ENCODE measurements at regions not wholly inside any gene's neighbourhood (a gene's known extent, or its start where the extent isn't known, plus 50 kb on each side); places are given as distances from the start of the nearest gene placed in this dataset.

DNA sequence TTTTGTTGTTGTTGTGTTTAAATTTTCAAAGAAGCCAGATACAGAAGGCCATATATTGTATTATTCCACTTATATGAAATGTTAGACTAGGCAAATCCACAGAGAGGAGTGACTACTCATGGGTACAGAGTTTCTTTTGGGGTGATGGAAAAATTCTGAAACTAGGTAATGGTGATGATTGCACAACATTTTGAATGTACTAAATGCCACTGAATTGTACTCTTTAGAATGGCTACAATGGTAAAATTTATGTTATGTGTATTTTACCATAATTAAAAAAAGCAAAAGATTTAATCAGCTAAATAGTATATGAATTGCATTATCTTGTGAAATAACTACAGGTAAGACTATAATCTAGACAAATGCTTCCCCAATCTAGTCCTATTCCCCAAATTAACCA, 733.6 kb upstream of the TMEM132C start:
- DNase-seq (ENCODE audit: low spot score): no peak

DNA sequence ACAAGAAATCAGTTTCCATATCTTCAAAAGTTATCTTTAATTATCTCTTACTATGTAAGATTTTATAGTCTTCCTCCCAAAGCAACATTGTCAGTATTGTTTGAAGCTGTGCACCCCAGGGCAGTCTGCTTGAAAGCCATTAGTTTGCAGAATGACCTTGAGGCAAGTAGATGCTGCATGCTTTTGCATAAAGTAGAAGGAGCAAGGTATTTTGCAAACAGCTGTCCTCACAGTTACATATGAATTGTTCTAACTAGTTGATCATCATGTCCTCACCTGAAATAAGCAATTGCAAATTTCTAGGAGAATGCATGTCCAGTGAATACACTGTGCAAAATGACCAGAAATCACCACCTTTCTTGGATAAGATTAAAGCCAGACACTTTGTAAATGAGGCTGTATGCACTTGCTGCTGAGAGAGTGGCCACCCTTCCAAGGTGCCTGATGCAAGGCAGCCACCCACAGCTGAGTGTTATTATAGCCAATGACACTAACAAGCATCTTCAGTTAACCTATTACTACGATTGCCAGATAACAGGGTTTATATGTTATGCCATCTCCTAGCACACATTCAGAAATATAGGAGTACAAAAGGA, 730.0 kb upstream of the TMEM132C start:
- DNase-seq (ENCODE audit: low spot score): no peak

DNA sequence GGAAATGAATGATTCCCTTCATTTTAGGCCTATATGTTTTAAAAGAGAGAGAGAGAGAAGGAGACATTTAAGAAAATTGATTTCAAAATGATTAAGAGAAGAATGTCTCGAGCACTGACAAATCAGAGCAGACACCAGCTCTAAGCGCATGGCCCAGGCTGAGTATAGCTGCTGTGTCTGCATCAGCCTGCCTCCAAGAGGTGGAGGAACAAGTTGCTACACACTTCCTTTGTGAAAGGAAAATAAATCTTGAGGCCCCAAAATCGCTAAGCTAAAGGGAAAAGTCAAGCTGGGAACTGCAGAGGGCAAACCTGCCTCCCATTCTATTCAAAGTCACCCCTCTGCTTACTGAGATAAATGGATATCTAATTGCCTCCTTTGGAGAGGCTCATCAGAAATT, 728.7 kb upstream of the TMEM132C start:
- DNase-seq (ENCODE audit: low spot score): no peak

DNA sequence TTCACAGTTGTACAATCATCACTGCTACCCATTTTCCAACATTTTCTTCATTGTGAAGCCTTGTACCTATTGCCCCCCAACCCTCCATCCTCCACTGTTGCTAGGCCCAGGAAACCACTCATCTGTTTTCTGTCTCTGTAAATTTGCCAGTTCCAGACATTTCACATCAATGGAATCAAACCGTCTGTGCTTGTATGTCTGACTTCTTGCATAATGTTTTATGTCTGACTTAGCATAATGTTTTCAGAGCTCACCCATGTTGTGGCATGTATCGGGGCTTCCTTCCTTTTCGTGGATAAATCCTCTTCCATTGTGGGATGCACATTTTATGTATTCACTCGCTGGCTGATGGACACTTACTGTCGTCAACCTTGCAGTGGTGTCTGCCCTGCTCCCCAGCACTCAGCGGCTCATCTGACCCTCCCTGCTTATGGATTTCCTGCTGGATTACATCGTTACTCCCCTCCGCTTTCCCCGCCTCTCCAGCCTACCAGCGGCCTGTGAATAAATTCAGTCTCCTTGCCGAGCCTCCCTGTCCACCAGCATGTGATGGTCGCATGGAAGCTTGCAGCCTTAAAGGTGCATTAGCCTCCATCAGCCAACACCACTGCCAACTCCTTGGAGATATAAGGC, 727.6 kb upstream of the TMEM132C start:
- DNase-seq (ENCODE audit: low spot score): no peak

DNA sequence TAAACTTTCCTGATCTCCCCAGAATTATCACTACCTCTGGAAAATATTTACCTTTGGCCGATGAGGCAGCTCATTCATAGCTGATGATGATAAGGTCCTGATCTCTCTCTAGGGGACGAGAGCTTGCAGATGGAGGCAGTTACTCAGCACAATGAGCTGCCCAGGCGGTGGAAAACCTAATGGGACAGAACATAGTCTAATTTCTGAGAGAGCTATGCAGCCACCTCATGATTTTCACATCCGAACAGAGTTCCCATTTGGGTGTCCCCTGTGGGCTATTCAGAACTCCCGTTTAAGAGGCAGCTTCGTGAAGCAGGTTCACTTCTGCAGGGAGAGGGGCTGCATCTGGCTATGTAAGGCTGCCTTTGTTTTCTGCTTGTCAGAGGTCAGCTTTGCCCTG, 724.6 kb upstream of the TMEM132C start:
- no peak for DNase-seq (ENCODE audit: low spot score)

DNA sequence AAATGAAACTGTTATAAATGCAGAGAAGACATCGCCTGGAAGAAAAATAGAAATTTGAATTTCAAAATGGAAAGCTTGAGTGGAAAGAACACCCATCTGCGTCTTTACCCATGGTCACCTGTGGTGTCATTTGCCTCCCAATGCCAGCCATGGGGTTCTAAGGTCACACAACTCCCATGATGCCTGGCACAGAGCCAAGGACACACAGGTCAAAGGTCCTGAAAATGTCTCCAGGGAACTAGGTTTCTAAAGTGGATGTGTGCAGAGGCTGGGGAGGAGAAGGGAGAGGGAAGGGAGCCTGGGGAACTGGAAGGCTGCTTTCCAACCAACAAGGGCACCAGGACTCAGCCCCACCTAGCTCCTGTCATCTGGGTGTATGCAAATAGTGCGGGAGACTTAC, 724.0 kb upstream of the TMEM132C start:
- DNase-seq (ENCODE audit: low spot score): no peak

DNA sequence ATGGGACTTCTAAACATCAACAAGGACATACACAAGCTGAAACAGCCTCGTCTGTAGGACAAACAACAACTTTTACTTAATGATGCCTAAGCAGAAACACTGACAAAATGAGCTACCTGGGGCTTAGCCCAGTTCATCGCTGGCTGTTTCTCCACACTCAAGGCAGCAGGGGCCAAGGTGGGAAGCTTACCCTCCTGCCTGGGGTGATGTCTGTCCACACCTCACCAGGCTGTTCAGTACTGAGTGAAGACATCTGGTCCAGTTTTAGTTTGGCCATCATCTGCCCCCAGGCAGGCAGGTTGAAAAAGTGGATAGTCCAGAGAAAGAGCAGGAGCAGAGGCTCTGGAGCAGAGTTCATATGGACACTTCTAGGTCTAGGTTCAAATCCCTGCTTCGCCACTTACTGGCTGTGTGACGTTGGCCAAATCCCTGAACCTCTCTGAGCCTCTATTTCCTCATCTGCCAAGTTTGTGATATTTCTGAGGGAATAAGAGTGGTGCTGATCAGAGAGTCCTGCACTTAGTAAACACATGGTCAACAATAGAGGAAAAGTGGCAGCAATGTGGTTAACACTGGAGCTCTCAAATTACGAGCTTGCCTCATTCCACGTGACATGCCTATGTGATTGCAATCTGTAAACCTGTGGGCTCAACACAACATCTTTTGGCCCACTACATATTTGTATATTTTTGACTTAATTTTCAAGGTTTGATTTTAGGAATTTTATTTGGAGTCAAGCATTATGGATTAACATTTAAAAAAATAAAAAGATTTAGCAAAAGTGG, 720.1 kb upstream of the TMEM132C start:
- DNase-seq (ENCODE audit: low spot score): no peak

DNA sequence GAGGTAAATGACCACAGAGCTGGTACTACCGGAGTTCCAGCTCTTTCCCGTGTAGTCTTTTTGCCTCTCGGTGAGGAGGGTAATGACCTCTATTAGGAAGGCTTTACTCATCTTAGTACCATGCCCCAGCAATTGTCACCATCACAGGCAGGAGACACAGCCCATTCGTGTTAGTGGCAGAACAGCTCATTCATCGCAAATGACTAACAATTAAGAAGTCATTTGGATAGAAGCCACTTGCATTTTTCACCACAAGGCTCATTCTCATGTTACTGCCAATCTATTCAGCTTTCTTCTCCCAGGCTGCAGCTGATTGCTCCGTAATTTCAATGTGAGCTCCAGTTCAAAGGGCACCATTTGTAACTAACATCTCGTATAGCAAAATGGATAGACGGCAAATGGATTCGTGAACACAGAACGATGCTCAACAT, 718.8 kb upstream of the TMEM132C start:
- DNase-seq (ENCODE audit: low spot score): no peak

DNA sequence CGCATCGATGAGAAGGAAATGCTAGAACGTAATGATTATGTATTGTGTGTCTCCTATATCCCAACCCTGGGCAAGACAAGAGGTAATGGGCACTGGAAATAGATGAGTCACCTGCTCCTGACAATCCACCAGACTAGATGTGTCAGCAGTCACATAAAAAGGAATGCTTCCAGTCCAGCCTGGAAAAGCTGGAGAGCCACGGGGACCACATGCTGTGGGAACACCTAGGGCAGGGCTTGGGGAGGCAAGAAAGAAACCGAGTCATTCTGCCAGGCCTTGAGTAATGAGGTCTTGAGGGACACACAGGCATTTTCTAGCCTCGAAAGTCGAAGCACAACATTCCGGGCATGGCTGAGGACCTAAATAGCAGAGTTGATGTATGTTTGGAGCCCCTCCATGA, 716.7 kb upstream of the TMEM132C start:
- DNase-seq (ENCODE audit: low spot score): no peak

DNA sequence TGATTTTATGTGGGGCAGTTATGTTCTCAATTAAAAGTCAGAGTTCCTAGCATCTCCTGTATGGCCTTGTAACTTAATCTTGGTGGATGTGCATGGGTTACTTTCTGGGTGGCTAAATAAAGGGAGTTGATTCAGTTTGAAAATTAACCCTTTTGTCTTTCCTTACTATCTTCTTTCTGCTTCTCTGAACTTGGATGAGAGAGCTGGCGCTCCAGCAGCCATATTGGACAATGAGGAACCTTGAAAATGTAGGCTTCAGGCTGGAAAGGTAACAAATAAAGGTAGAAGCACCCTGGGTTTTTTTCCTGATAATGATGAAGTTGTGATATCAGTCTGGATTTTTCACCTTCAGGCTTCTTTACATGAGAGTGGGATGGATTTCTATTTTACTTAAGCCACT, 714.1 kb upstream of the TMEM132C start:
- DNase-seq (ENCODE audit: low spot score): no peak

DNA sequence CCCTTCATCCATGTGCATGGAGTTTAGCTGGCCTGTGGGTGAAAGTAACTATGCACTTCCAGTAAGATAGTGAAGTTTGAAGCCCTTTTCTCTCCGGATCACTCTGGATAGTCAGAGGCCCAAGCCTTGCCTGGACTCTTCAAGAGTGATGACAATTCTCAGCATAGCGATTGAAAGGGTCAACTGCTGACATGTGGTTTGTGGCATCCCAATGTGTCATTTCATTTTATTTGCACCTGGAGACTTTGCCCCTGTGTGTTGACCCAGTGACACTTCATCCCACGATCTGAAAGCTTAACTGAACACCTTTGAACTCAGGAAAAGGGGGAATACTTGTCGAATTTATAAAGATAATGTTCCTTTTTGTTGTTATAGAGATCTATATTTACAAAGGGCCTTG, 711.9 kb upstream of the TMEM132C start:
- no peak for DNase-seq (ENCODE audit: low spot score)

DNA sequence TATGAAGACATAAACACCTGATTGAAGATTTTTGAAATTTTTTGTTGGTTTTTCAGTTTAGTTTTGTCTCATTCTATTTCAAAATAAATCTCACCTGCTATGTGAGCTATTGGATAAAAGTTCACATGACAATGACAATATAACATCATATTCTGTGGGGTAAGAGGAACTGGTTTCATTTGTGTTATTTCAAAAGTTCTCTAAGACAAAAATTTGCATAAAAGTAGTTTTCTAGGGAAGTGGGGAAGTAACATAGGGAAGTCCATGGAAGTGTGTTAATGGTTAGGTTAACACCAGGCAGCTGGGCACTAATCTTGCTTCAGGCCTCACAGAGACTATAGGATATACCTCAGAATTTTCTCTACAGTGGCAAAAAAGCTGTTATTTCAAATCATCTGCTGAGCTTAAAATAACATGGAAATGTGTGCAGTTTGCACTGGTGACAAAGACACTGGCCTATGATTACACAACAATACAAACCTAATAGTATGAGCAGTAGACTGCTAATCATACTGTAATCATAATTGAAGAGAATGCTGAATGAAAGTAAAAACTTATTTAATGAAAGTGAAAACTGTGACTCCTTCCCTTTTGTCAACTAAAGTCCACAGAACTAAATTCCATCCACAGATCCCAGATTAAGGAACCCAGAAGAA, 710.6 kb upstream of the TMEM132C start:
- no peak for DNase-seq (ENCODE audit: low spot score)

DNA sequence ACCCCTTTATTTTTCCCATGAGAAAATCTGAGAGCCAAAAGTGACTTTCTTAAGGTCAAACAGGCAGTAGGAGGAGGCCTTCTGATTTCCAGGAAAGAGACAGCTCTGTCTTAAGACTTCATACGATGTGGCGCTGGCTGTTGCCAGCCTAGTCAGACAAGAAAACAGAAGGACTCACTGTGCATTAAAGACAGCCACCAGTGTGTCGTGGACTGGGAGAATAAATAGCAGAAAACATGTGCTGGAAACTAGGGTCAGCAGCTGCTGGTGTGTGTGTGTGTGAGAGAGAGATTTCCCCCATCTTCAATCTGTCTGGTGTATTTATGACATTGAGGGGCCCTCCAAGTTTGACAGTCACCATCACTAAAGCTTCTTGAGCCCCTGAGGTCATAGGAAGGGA, 708.6 kb upstream of the TMEM132C start:
- no peak for DNase-seq (ENCODE audit: low spot score)

DNA sequence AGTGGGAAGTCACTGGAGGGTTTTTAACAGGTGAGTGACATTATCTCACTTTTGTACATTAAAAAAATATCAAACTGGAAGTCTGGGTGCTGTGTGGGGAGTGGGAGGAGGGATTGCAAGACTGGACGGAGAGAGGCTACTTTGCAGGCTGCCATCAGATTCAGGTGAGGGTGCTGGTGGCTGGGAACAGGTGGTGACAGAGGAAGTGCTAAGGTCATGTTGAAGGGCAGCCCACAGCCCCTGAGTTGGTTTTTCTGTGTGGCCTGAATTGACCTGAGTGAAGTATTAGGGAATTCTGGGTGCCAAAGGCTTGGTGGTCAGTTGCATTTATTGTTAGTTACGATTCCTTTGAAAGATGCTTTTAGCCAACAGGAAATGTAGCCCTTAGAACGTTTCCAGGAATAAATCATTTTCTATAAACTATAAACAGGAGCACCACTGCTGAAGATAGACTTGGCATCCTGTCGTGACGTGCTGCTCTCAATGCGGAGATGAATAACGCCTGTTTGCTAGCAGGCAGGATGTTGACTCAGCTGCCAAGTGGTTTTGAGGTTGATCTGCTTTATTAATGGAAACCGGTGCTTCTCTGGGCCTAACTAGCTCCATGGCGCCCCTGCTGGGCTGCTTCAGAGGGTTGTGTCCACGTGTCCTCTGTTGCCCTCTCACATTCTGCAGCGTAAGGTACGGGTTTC, 707.5 kb upstream of the TMEM132C start:
- DNase-seq (ENCODE audit: low spot score): no peak

DNA sequence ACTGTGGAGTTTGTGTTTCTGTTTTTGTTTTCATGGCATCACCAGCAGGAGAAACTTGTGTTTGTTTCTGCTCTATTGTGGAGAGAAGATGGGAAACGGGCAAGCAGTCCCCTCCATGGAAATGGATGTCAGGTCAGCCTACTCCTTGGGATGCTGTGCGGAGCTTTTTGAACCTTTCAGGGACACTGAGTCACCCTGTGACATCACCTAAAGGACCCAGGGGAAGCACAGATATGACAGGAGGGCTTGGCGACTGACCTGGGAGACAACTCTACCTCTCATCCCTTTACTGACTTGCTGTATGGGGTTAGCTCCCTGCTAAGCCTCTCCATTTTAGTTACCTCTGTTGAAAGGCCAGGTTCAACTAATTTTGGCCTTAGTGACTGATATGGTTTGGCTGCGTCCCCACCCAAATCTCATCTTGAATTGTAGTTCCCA, 706.9 kb upstream of the TMEM132C start:
- DNase-seq (ENCODE audit: low spot score): no peak

DNA sequence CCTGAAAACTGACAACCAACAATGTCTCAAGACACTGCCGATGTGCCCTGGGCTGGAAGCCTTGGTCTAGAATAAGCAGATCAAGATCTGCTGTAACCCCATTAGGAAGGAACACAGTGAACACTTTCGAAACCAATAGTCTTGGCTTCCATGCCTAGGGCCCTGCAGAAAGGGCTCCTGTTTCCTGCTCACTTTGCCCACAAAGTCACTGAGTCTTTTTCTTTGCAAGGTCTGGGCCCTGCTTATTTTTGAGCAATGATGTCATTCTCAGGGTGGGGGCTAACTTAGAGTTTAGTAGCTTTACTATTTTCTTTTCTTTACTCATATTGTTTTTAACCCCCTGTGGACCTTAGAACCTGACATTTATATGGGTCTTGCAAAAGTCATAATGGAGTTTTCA, 704.2 kb upstream of the TMEM132C start:
- DNase-seq (ENCODE audit: low spot score): no peak

DNA sequence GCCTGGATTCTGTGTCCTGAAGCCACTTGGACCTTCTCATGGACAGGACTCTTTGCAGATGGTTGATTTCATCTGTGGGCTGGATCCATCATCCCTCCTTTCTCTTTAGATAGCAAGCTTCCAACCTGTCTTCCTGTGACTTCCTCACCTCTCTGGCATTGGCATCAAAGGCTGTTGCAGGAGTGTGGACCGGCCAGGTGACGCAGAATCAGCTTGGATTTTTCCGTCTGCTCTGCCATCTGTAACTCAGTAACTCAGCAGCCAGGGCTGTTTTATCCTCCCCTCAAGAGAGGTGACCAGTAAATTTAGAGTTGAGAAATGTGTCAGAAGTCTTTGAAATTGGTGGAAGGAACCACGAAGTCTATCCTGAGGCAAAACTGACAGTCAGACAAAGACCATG, 701.7 kb upstream of the TMEM132C start:
- DNase-seq (ENCODE audit: low spot score): no peak

DNA sequence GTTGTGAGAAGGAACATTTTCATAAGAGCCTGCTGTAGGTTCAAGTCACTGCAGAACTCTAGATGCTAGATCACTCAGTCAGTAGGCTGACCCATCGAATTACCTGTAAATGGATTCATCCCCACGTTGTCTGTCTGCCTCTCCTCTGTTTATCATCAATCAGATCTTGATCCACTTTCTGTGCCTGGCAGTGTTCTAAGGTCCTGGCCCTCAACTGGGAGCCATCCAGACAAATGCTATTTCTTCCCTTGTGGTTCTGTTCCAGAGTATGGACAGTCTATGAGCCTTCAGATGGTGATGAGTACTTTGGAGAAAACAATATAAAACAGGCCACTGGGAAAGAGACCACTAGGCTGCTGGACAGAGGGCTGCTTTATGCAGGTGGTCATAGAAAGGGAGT, 699.4 kb upstream of the TMEM132C start:
- DNase-seq (ENCODE audit: low spot score): no peak

DNA sequence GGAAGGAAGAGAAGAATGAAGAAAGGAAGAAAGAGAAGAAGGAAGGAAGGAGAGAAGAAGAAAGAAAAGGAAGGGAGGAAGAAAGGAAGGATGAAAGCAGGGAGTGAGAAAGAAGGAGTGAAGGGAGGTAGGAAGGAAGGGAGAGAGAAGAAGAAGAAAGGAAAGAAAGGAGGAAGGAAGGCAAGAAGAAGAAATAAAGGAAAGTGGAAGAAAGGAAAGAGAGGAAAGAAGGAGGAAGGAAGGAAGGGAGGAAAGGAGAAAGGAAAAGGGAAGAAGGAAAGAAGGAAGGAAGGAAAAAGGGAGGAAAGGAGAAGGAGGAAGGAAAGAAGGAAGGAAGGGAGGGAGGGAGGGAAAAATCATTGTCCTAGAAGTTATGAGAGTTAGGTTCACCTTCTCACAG, 696.6 kb upstream of the TMEM132C start:
- no peak for DNase-seq (ENCODE audit: low spot score)

DNA sequence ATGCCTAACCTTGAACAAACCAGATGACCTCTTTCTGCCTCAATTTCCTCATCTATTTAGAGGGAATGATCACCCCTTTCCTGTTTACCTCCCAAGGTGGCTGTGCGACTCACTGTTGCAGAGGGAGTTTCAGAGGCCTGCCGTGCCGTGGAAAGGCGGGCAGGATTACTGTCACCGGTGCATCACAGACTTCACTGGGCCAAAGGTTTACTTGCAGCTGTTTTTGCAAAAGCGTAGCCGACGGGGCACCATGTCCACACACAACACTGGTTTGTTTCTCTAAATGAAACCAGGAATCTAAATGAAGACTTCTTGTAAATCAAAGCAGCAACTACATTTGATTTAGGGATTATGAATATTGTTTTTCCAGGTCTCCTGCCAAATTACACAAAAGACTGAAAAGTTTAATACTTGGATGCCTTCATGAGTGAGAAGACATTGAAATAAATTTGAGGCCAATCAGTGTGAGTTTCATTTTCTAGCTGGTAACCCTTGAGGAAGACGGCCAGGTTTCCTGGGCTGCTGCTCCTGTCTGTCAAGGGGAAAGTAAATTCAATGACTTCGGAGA, 696.1 kb upstream of the TMEM132C start:
- no peak for DNase-seq (ENCODE audit: low spot score)

DNA sequence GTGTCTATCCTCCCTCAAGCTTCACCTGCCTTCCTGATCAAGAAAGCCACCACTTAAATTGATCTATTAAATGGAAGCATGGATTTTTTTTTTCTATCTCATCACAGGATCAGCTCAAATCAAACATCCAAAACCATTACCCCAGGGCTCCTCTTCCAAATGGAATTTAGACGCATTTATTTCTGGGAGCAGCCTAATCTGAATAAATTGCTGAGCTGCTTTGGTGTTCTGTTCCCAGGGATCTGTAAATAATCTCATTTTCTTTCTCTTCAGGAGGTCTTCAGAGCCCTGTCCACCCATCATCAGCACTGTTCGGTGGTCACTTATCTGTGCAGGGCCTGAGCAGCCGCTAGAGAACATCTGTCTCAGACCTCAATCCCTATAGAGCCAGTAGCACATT, 695.4 kb upstream of the TMEM132C start:
- no peak for DNase-seq (ENCODE audit: low spot score)

DNA sequence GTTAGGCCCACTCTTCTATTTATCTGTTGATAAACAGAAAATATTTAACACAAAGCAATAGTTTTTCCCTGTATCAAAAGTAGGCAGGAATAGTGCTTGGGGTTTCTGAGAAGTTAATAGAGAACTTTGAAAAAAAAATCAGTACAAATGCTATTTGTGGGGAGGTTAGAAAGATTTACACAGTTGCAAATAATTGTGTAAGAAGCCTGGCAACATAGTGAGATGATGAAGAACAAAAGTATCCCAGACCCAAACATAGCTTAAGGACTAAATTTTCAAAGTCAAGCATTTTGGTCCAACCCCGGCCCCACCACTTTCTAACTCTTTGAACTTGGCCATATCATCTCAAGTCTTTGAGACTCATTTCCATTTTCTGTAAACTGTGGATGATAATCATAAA, 687.5 kb upstream of the TMEM132C start:
- DNase-seq (ENCODE audit: low spot score): no peak
